GM21515 (cell line): ENCODE measurements at regions not wholly inside any gene's neighbourhood (a gene's known extent, or its start where the extent isn't known, plus 50 kb on each side); places are given as distances from the start of the nearest gene placed in this dataset.

Source experiments
- ATAC-seq: cut with Tn5 transposase; IDR thresholded peaks from one replicate; pipeline ENCODE4 v1.9.1; 2021; ENCODE audit not compliant: unreplicated experiment

DNA sequence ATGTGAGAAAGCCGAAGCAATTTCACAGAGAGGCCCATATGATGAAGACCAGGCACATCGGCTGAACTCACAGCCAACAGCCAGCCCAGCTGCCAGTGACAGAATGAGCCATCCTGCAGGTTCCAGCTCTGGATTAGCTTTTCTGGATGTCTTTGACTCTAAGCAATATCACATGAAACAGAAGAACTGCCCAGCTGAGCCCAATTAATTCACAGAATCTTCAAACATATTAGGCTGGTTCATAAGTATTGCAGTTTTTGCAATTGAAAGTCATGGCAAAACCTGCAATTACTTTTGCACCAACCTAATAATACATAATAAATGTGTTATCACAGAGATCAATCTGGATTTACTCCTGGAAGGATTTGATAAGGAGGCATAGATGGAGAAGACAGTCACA is 299.9 kb downstream of the RAB28 start:
- no peak for ATAC-seq

- ATAC-seq, result no peak
Observed at GRCh38 chr4:13182133-13182532, 302.0 kb downstream of the RAB28 start.

DNA sequence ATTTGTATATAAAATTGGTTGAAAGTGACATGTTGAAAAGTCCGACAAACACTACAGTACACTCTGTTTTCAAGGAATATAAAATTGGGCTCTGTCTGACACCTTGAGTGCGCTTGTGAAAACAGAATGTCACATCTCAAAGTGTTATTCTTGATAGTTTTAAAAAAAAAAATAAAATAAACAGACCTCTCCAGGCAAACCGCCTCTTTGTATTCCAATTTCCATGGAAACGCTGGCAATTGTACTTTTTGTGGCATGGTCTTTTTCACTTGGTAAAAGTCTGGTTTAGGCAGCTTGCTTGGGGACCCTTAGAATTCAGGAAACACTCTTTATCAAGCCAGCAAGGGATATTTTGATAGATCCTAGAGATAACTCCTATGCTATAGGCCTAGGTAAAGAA is 302.5 kb downstream of the RAB28 start:
- ATAC-seq, result no peak

DNA sequence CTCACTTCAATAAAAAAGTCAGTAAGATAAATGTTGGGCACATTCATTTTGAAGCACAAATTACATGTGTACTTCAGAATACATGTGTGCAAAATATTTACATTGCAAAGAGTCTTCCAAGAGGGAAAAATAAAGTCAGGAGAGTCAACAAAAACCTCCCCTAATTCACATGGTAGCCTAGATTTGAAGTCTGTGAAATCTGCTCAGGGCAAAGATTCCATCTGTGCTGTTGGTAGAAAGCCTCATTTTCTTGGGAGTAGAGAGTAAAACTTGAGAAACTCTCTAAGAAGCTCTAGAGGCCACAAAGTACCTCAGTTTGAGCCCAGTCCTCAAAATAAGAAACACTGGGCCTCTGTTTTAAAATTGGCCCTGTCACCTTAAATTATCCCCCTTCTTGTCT is 303.4 kb downstream of the RAB28 start:
- ATAC-seq, result no peak

GRCh38 chr4:13178621-13179020 is 305.5 kb downstream of the RAB28 start:
- ATAC-seq, result no peak

DNA sequence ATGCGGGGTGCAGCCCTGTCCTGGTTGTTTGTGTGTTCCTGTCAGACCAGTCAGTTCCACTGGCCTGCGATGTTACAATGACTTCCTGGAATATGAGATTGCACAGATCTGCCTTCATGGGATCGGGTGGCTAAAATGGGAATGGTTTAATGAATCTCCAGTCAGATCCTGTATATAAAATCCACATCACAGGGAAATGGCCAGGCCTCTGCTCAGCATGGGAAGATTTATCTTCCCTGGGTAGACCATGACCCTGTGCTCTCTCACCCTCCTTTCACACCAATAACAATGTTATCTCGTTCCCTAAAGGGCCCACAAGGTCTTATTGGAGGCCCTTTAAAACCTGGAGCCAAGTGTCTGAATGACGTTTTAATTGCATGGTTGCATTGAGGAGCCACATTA is 307.4 kb downstream of the RAB28 start:
- no peak for ATAC-seq

GRCh38 chr4:13174926-13175325 is 309.2 kb downstream of the RAB28 start:
- ATAC-seq, result no peak

GRCh38 chr4:13174001-13174400 is 310.1 kb downstream of the RAB28 start:
- ATAC-seq, result no peak

- no peak for ATAC-seq
Observed at GRCh38 chr4:13171292-13172057, 312.7 kb downstream of the RAB28 start.

GRCh38 chr4:13169731-13170525 is 314.2 kb downstream of the RAB28 start:
- ATAC-seq, result no peak

- ATAC-seq, result no peak
Observed at GRCh38 chr4:13168326-13168725, 315.8 kb downstream of the RAB28 start.

DNA sequence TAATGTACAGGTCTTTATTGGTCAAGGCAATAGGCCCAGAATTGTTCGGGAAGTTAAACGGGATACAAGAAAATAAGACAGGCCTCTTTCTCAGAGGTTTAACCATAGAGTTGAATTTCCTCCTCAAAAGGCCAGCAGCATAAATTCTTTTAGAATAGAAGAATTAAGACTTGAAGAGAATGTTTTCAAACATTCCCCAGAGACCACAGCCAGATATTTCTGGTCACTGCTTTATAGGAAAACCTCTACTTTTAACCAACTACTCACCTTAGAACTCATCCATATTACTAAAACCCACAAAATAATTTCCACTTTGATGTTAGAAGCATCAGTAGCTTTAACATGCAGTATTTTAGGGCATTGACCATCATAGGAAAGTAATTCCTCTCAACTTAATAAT is 317.9 kb downstream of the RAB28 start:
- ATAC-seq, result no peak

GRCh38 chr4:13164783-13165331 is 319.3 kb downstream of the RAB28 start:
- ATAC-seq, result no peak

DNA sequence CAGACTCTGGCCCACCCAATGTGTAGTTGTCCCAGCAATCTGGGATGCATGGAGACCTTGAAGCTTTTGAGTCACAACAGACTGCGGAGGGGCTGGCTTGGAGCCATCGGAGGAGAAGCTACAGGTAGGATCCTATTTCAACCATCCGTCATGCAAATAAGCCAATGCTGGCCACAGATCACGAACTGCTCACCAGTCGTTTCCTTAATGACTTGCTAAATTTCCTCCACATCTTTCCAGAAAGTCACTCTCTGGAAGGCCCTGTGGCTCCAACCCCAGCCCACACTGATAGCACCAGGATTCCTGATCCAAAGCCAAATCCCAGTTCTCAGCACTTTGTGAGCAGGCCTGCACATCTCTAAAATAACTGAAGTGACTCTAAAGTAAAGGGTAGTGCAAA is 321.3 kb downstream of the RAB28 start:
- ATAC-seq, result no peak

- no peak for ATAC-seq
Observed at GRCh38 chr4:13160920-13161319, 323.2 kb downstream of the RAB28 start.

DNA sequence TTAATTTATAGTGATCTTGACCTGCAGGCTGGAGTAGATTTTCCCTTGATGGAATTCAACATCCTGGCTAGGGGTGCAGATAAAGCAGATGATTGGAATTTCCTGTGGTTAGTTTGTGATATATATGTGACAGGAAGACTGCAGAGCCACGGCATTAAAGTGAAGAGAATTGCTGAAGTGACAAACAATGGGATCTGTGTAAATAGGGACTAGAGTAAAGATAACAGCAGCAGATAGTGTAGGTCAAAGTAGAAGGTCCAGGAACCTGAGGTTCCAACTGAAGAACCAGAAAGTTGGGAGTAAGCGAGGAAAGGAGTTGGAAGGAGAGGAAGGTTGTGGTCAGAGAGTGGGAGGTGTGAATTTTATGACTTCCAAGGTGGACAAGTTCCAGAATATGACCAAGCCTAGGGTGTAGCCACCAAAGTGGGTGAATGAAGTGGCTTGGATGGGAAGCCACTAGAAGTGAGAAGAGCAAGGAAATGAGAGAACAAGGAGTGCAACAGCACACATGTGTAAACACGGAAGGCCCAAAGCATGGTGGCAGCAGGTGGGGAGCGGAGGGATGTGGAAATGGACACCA is 325.0 kb downstream of the RAB28 start:
- ATAC-seq, result no peak

DNA sequence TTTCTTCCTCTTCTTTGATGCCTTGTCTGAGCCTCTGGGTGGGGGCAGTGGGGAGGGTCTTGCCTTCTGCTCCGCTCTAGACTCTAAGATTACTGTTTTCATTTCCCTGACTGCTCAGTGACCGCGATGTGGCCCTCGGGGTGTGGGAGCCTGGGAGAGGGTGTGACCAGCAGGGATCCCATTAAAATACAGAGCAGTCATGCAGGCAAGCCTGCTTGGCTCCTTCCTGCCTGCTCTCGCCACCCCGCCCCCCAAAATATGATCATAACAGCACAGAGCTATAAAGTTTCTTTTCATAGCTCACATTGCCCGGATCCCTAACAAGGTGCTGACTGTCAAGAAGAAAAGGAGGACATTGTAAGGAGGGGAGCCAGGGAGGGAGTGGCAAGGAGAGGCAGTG is 332.9 kb downstream of the RAB28 start:
- no peak for ATAC-seq

GRCh38 chr4:13143222-13144070 is 340.7 kb downstream of the RAB28 start:
- ATAC-seq, result no peak

- no peak for ATAC-seq
Observed at GRCh38 chr4:13142726-13143125, 341.4 kb downstream of the RAB28 start.

GRCh38 chr4:13142191-13142590 is 341.9 kb downstream of the RAB28 start:
- no peak for ATAC-seq

- no peak for ATAC-seq
Observed at GRCh38 chr4:13137390-13137789, 346.8 kb downstream of the RAB28 start.
